ENCODE measurements at regions not wholly inside any gene's neighbourhood (a gene's known extent, or its start where the extent isn't known, plus 50 kb on each side); places are given as distances from the start of the nearest gene placed in this dataset.

- TF ChIP-seq, protein P1, sequence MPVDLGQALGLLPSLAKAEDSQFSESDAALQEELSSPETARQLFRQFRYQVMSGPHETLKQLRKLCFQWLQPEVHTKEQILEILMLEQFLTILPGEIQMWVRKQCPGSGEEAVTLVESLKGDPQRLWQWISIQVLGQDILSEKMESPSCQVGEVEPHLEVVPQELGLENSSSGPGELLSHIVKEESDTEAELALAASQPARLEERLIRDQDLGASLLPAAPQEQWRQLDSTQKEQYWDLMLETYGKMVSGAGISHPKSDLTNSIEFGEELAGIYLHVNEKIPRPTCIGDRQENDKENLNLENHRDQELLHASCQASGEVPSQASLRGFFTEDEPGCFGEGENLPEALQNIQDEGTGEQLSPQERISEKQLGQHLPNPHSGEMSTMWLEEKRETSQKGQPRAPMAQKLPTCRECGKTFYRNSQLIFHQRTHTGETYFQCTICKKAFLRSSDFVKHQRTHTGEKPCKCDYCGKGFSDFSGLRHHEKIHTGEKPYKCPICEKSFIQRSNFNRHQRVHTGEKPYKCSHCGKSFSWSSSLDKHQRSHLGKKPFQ (CRISPR knock-in tag; IDR thresholded peaks at IDR 0.05; ENCODE audit: insufficient replicate concordance): no peak
- no peak for TF ChIP-seq ZNF597 (CRISPR knock-in tag; IDR thresholded peaks at IDR 0.05)
- no peak for TF ChIP-seq ISX (CRISPR knock-in tag; conservative IDR thresholded peaks at IDR 0.05)
- no peak for TF ChIP-seq ATAD3A (CRISPR knock-in tag; IDR thresholded peaks at IDR 0.05)
- no peak for TF ChIP-seq ZNF24 (IDR thresholded peaks at IDR 0.05)
- TF ChIP-seq ZNF747 (CRISPR knock-in tag; IDR thresholded peaks at IDR 0.05; ENCODE audit: borderline replicate concordance): no peak
- TF ChIP-seq, protein P2, sequence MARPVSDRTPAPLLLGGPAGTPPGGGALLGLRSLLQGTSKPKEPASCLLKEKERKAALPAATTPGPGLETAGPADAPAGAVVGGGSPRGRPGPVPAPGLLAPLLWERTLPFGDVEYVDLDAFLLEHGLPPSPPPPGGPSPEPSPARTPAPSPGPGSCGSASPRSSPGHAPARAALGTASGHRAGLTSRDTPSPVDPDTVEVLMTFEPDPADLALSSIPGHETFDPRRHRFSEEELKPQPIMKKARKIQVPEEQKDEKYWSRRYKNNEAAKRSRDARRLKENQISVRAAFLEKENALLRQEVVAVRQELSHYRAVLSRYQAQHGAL (CRISPR knock-in tag; IDR thresholded peaks at IDR 0.05; ENCODE audit: not compliant biosample characterization): no peak
- no peak for TF ChIP-seq HOXA7 (CRISPR knock-in tag; IDR thresholded peaks at IDR 0.05)
- no peak for TF ChIP-seq ZNF329 (CRISPR knock-in tag; IDR thresholded peaks at IDR 0.05; ENCODE audit: low read depth)
- TF ChIP-seq ZBTB43 (CRISPR knock-in tag; conservative IDR thresholded peaks at IDR 0.05): no peak
- TF ChIP-seq MXI1 (IDR thresholded peaks at IDR 0.05; ENCODE audit: borderline replicate concordance, low read depth, low read length): no peak
- no peak for TF ChIP-seq RFX5 (IDR thresholded peaks at IDR 0.05; ENCODE audit: low read depth, low read length)
- TF ChIP-seq ZNF260 (CRISPR knock-in tag; IDR thresholded peaks at IDR 0.05; ENCODE audit: borderline replicate concordance, low read depth): no peak
- no peak for TF ChIP-seq ELF4 (CRISPR knock-in tag; IDR thresholded peaks at IDR 0.05; ENCODE audit: borderline replicate concordance)
- no peak for TF ChIP-seq NFYC (CRISPR knock-in tag; IDR thresholded peaks at IDR 0.05)
- no peak for TF ChIP-seq JUN (CRISPR knock-in tag; IDR thresholded peaks at IDR 0.05)
- no peak for TF ChIP-seq ZNF343 (CRISPR knock-in tag; IDR thresholded peaks at IDR 0.05)
- TF ChIP-seq SP1 (IDR thresholded peaks at IDR 0.05): no peak
- TF ChIP-seq SP1 (CRISPR knock-in tag; IDR thresholded peaks at IDR 0.05): no peak
- whole genome bisulfite sequencing (ENCODE audit: low lambda C conversion rate): 64% methylated on average over 4 of the region's 4 CpGs
- in situ Hi-C loops (cut with HindIII; ENCODE audit: extremely low pct_ligation_motif_present, low pct_unique_long_range_greater_than_20kb) (no loop called here), intact Hi-C loops (cut with micrococcal nuclease; ENCODE audit: unreplicated experiment) (no loop called here)
- no peaks in the 10 kb centered on the region for H3K36me3 ChIP-seq (replicated peaks in 1 of 2; ENCODE audit: control insufficient read depth in 1 of 2, insufficient read depth in 2 of 2, low read length in 2 of 2)
- H2AFZ ChIP-seq (ENCODE audit: low read length): no peak overlapping the region
- BruUV-seq (replicated peaks): no TSS peak
- no peak overlapping the region for H3K27ac ChIP-seq (ENCODE audit: extremely low read length, insufficient read depth, low read length)
- POLR2A ChIA-PET: no interaction called here
- no peak overlapping the region for H3K4me2 ChIP-seq (ENCODE audit: low read depth, low read length)
- no peak for ATAC-seq
- DNase-seq (ENCODE audit: low spot score): no peak
- H3K9me3 ChIP-seq (ENCODE audit: low read length): peaks cover 9% of the 10 kb centered on the region; the same call in 1 of the 2 replicates
- no peak for FAIRE-seq
- H3K9ac ChIP-seq (ENCODE audit: insufficient read depth, low read depth, low read length): no peak overlapping the region
- peaks cover 24% of the 10 kb centered on the region for H3K4me1 ChIP-seq (ENCODE audit: insufficient read depth, low read length)
- H3K4me3 ChIP-seq (replicated peaks in 1 of 3; ENCODE audit: insufficient read depth in 1 of 3, low read depth in 2 of 3, low read length in 3 of 3): no peak overlapping the region
- CTCF ChIA-PET (ENCODE audit: low intra/inter-chr PET ratio, low total read pairs): no interaction called here
- H3K27me3 ChIP-seq (ENCODE audit: control insufficient read depth in 1 of 2, insufficient read depth in 2 of 2, low read length in 2 of 2): peaks cover 0 to 2% of the 10 kb centered on the region in 2 experiments; a peak in 2 of 5 replicates
- H3K79me2 ChIP-seq (ENCODE audit: insufficient read depth, low read length): no peaks in the 10 kb centered on the region
- no peaks in the 10 kb centered on the region for H4K20me1 ChIP-seq (ENCODE audit: insufficient read depth, low read length)
Measured at GRCh38 chr15:39416258-39416657, 164.6 kb upstream of the THBS1 start.
